ENCODE measurements at regions not wholly inside any gene's neighbourhood (a gene's known extent, or its start where the extent isn't known, plus 50 kb on each side); places are given as distances from the start of the nearest gene placed in this dataset.

- TF ChIP-seq GABPA (IDR thresholded peaks at IDR 0.05; ENCODE audit: low read depth) (no peak), TEAD4 (IDR thresholded peaks at IDR 0.05; ENCODE audit: borderline replicate concordance, insufficient read depth) (no peak), CTCF (IDR thresholded peaks at IDR 0.05) (no peak), POLR2AphosphoS5 (IDR thresholded peaks at IDR 0.05; ENCODE audit: low read depth, low read length) (no peak), PBX3 (IDR thresholded peaks at IDR 0.05) (no peak)
- TF ChIP-seq, protein P1, sequence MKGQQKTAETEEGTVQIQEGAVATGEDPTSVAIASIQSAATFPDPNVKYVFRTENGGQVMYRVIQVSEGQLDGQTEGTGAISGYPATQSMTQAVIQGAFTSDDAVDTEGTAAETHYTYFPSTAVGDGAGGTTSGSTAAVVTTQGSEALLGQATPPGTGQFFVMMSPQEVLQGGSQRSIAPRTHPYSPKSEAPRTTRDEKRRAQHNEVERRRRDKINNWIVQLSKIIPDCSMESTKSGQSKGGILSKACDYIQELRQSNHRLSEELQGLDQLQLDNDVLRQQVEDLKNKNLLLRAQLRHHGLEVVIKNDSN (IDR thresholded peaks at IDR 0.05; ENCODE audit: borderline replicate concordance, low read depth) = no peak
These were observed 143.9 kb downstream of the ESM1 start for GRCh38 chr5:54841481-54841880.

Data from SK-N-SH (cell line).